GM12878 (cell line): ENCODE measurements at regions not wholly inside any gene's neighbourhood (a gene's known extent, or its start where the extent isn't known, plus 50 kb on each side); places are given as distances from the start of the nearest gene placed in this dataset.

Source experiments
- ATAC-seq: fragments of 200-7000 bp; cut with Tn5 transposase; 3 replicates; pipeline ENCODE4 v1.9.1; 2020; ENCODE audit warnings: mild to moderate bottlenecking, moderate library complexity
- BruUV-seq: library from RNA; stranded (reverse); fragments of 400-500 nt; replicated peaks from 2 replicates; lab custom pipeline; 2021; lab: Mats Ljungman, UMichigan
- CTCF ChIA-PET: fragments of 300-600 bp; sonication (Branson Sonifier 250); formaldehyde crosslinking; extraction: SDS; loops from one replicate; lab custom pipeline; 2021; ENCODE audit warnings: inconsistent platforms; lab: Yijun Ruan, JAX
- POLR2A ChIA-PET: fragments of 350-600 bp; formaldehyde crosslinking; extraction: SDS; loops from one replicate; lab custom pipeline; 2021; ENCODE audit warnings: inconsistent platforms; lab: Charles Lee
- RAD21 ChIA-PET: fragments of 300-600 bp; sonication (Branson Sonifier 250); formaldehyde crosslinking; loops from one replicate; lab custom pipeline; 2023; ENCODE audit warnings: antibody characterized with exemption; ENCODE audit not compliant: unreplicated experiment; lab: Charles Lee
- SMC1A ChIA-PET: fragments of 300-600 bp; sonication (Branson Sonifier 250); formaldehyde crosslinking; loops from one replicate; lab custom pipeline; 2023; ENCODE audit not compliant: unreplicated experiment, uncharacterized antibody; lab: Charles Lee
- DNase-seq: peaks from one replicate; pipeline ENCODE4 v3.0.0-alpha.2; 2011; ENCODE audit warnings: low read depth, low spot score
- FAIRE-seq: peaks from 3 replicates; lab custom pipeline; 2011; peaks lifted over from hg19 to GRCh38; lab: Jason Lieb, UNC
- H2AFZ ChIP-seq: 2 replicates; pipeline ENCODE4 v1.6.0; 2011; ENCODE audit warnings: low read depth, low read length, control low read depth; ENCODE audit not compliant: control insufficient read depth
- H3K27ac ChIP-seq: 2 replicates; pipeline ENCODE4 v1.5.1; 2011; ENCODE audit warnings: control low read depth; ENCODE audit not compliant: control insufficient read depth, insufficient read depth
- H3K27me3 ChIP-seq, 2 experiments: replicated peaks in 1 of 2; 2 replicates each; pipeline versions ENCODE4 v1.6.0 to v1.6.1; 2011; ENCODE audit warnings: low read length in 1 of 2; ENCODE audit not compliant: control insufficient read depth in 2 of 2, insufficient read depth in 2 of 2
- H3K36me3 ChIP-seq, 2 experiments: 2 replicates each; pipeline ENCODE4 v1.5.1; 2011; ENCODE audit warnings: low read length in 1 of 2; ENCODE audit not compliant: control insufficient read depth in 2 of 2, insufficient read depth in 2 of 2
- H3K4me1 ChIP-seq: 2 replicates; pipeline ENCODE4 v1.6.1; 2011; ENCODE audit warnings: mild to moderate bottlenecking, low read length, moderate library complexity, mixed read lengths; ENCODE audit not compliant: control insufficient read depth, insufficient read depth
- H3K4me2 ChIP-seq: 2 replicates; pipeline ENCODE4 v1.6.0; 2011; ENCODE audit warnings: control low read depth; ENCODE audit not compliant: control insufficient read depth, insufficient read depth
- H3K4me3 ChIP-seq: fragments of 200-600 bp; sonication (generic); 2 replicates; pipeline ENCODE4 v1.5.1; 2016
- H3K79me2 ChIP-seq: 2 replicates; pipeline ENCODE4 v1.6.0; 2011; ENCODE audit warnings: low read length; ENCODE audit not compliant: control insufficient read depth, insufficient read depth
- H3K9ac ChIP-seq: 2 replicates; pipeline ENCODE4 v1.8.0; 2011; ENCODE audit warnings: low read length, control low read depth, mixed read lengths; ENCODE audit not compliant: control insufficient read depth, insufficient read depth
- H3K9me3 ChIP-seq: replicated peaks from 3 replicates; pipeline ENCODE4 v1.5.1; 2011; ENCODE audit warnings: mild to moderate bottlenecking, low read length; ENCODE audit not compliant: control insufficient read depth, insufficient read depth
- H4K20me1 ChIP-seq: 2 replicates; pipeline ENCODE4 v1.6.0; 2011; ENCODE audit not compliant: control insufficient read depth, insufficient read depth
- DPF2 ChIP-seq: fragments of 450-650 bp; IDR thresholded peaks from 2 replicates; pipeline ENCODE4 v1.6.1; 2017; ENCODE audit warnings: mild to moderate bottlenecking
- EED ChIP-seq: sonication (generic); IDR thresholded peaks from 2 replicates; pipeline ENCODE4 v1.6.1; 2016; ENCODE audit warnings: antibody characterized with exemption, low read depth
- FOS ChIP-seq: IDR thresholded peaks from 3 replicates; pipeline ENCODE4 v1.6.1; 2011; ENCODE audit warnings: borderline replicate concordance; ENCODE audit not compliant: insufficient read length; ENCODE audit errors: extremely low read depth
- GABPA ChIP-seq: IDR thresholded peaks from 2 replicates; pipeline ENCODE4 v1.6.1; 2014; ENCODE audit warnings: antibody characterized with exemption, low read depth, mild to moderate bottlenecking, inconsistent platforms
- JUND ChIP-seq: IDR thresholded peaks from 2 replicates; pipeline ENCODE4 v1.6.1; 2012; ENCODE audit warnings: low read depth, mild to moderate bottlenecking, low read length, improper control_type of control experiment, moderate library complexity
- KLF5 ChIP-seq: fragments of 450-650 bp; IDR thresholded peaks from 2 replicates; pipeline ENCODE4 v1.6.1; 2014; ENCODE audit warnings: mild to moderate bottlenecking; ENCODE audit not compliant: partially characterized antibody
- MYC ChIP-seq: IDR thresholded peaks from 2 replicates; pipeline ENCODE4 v1.6.1; 2011; ENCODE audit warnings: mild to moderate bottlenecking, low read length, moderate library complexity, inconsistent platforms; ENCODE audit not compliant: insufficient read depth, insufficient replicate concordance, insufficient read length, severe bottlenecking
- PML ChIP-seq: IDR thresholded peaks from 2 replicates; pipeline ENCODE4 v1.6.1; 2012; ENCODE audit warnings: low read length, inconsistent platforms
- POLR2A ChIP-seq: IDR thresholded peaks from 2 replicates; pipeline ENCODE4 v1.6.1; 2011; ENCODE audit warnings: low read depth, mild to moderate bottlenecking, low read length
- POU2F2 ChIP-seq: IDR thresholded peaks from 3 replicates; pipeline ENCODE4 v1.6.1; 2011; ENCODE audit warnings: low read depth, mild to moderate bottlenecking, low read length, borderline replicate concordance
- SMARCA5 ChIP-seq: fragments of 450-650 bp; IDR thresholded peaks from 2 replicates; pipeline ENCODE4 v1.6.1; 2017; ENCODE audit warnings: mild to moderate bottlenecking
- SMC3 ChIP-seq: IDR thresholded peaks from 2 replicates; pipeline ENCODE4 v1.6.1; 2011; ENCODE audit warnings: low read length, improper control_type of control experiment, borderline replicate concordance
- TBL1XR1 ChIP-seq: IDR thresholded peaks from 2 replicates; pipeline ENCODE4 v1.6.1; 2012; ENCODE audit warnings: low read depth, low read length, improper control_type of control experiment
- TCF7 ChIP-seq: IDR thresholded peaks from 2 replicates; pipeline ENCODE4 v1.6.1; 2014; ENCODE audit warnings: antibody characterized with exemption, borderline replicate concordance
- ZNF274 ChIP-seq: IDR thresholded peaks from one replicate; pipeline ENCODE4 v1.8.0; 2011; ENCODE audit not compliant: insufficient read length, insufficient read depth
- WGBS: methylation state at CpG from one replicate; pipeline ENCODE4 v1.1.6; 2016; ENCODE audit warnings: low lambda C conversion rate; ENCODE audit not compliant: insufficient replicate concordance, insufficient coverage; ENCODE audit errors: missing lambda C conversion rate; 5-methylcytosine and 5-hydroxymethylcytosine counted together
- in situ Hi-C: fragments of 300-500 bp; cut with MboI; formaldehyde crosslinking; loops from 9 replicates; pipeline ENCODE4 v1.14.3; 2018; ENCODE audit warnings: mixed read lengths
- intact Hi-C: fragments of 100-400 bp; cut with micrococcal nuclease; formaldehyde crosslinking; loops from one replicate; pipeline ENCODE4 v1.14.2; 2022; ENCODE audit not compliant: unreplicated experiment
- TF ChIP-seq, protein P1 (sequence below): fragments of 450-650 bp; formaldehyde crosslinking; IDR thresholded peaks from 2 replicates; pipeline ENCODE4 v1.4.0; 2022; ENCODE audit warnings: mild to moderate bottlenecking, moderate library complexity

GRCh38 chr18:75654386-75654785, 226.9 kb upstream of the SMIM21 start (continued):
- no peak for TF ChIP-seq EED

DNA sequence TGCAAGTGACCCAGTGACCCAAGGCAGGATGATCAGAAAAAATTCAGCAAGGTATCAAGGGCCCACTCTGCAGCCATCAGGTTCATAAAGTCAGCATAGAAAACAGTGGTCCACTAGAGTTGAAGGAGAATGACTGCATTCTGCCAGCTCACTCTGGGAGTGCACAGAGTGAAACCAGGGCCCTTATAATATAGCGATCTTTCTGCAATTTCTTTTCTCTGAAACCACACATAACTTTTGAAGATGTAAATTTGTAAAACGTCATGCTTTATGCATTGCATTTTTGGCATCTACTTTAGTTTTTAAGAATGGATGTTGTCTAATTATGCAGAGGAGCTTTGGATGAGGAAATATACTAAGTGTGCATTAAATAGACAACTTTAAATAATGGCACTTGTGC, 225.0 kb upstream of the SMIM21 start:
- WGBS: 43% methylated on average over 2 of the region's 2 CpGs

More for the DNA sequence above, 225.0 kb upstream of the SMIM21 start:
- Histone ChIP-seq H3K9ac (no peak overlapping the region), H3K4me3 (no peak overlapping the region), H3K27ac (no peak overlapping the region), H3K79me2 (no peaks in the 10 kb centered on the region), H3K27me3 (no peaks in the 10 kb centered on the region), H4K20me1 (no peaks in the 10 kb centered on the region), H3K4me2 (no peak overlapping the region), H3K4me1 (no peaks in the 10 kb centered on the region), H3K9me3 (no peaks in the 10 kb centered on the region), H2AFZ (no peak overlapping the region), H3K36me3 (no peaks in the 10 kb centered on the region)
- no peak for FAIRE-seq
- RAD21 ChIA-PET: no interaction called here
- no peak for DNase-seq
- SMC1A ChIA-PET: no interaction called here
- intact Hi-C loops (no loop called here), in situ Hi-C loops (no loop called here)
- BruUV-seq: no TSS peak
- ATAC-seq: no peak
- POLR2A ChIA-PET: no interaction called here
- TF ChIP-seq FOS (no peak), TCF7 (no peak), GABPA (no peak), ZNF274 (no peak), SMARCA5 (no peak), POU2F2 (no peak), MYC (no peak), TBL1XR1 (no peak), PML (no peak), JUND (no peak), POLR2A (no peak), SMC3 (no peak), KLF5 (no peak), DPF2 (no peak)
- TF ChIP-seq, protein P1, sequence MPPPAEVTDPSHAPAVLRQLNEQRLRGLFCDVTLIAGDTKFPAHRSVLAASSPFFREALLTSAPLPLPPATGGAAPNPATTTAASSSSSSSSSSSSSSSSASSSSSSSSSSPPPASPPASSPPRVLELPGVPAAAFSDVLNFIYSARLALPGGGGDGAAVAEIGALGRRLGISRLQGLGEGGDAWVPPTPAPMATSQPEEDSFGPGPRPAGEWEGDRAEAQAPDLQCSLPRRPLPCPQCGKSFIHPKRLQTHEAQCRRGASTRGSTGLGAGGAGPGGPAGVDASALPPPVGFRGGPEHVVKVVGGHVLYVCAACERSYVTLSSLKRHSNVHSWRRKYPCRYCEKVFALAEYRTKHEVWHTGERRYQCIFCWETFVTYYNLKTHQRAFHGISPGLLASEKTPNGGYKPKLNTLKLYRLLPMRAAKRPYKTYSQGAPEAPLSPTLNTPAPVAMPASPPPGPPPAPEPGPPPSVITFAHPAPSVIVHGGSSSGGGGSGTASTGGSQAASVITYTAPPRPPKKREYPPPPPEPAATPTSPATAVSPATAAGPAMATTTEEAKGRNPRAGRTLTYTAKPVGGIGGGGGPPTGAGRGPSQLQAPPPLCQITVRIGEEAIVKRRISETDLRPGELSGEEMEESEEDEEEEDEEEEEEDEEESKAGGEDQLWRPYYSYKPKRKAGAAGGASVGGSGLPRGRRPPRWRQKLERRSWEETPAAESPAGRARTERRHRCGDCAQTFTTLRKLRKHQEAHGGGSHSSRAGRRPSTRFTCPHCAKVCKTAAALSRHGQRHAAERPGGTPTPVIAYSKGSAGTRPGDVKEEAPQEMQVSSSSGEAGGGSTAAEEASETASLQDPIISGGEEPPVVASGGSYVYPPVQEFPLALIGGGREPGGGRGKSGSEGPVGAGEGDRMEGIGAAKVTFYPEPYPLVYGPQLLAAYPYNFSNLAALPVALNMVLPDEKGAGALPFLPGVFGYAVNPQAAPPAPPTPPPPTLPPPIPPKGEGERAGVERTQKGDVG (CRISPR knock-in tag): no peak
- CTCF ChIA-PET: no interaction called here
